D721Med (cell line): ENCODE measurements at regions not wholly inside any gene's neighbourhood (a gene's known extent, or its start where the extent isn't known, plus 50 kb on each side); places are given as distances from the start of the nearest gene placed in this dataset.

Experiments
- DNase-seq: peaks from one replicate; pipeline ENCODE4 v3.0.0; 2011; ENCODE audit warnings: low spot score; ENCODE audit not compliant: insufficient read length
- FAIRE-seq: peaks from 2 replicates; lab custom pipeline; 2011; peaks lifted over from hg19 to GRCh38; lab: Jason Lieb, UNC
- TF ChIP-seq, protein P1 (sequence below): IDR thresholded peaks from 2 replicates; pipeline ENCODE4 v1.5.1; 2012; ENCODE audit warnings: mild to moderate bottlenecking, control low read depth; ENCODE audit not compliant: insufficient read depth; ENCODE audit errors: missing control alignments

DNA sequence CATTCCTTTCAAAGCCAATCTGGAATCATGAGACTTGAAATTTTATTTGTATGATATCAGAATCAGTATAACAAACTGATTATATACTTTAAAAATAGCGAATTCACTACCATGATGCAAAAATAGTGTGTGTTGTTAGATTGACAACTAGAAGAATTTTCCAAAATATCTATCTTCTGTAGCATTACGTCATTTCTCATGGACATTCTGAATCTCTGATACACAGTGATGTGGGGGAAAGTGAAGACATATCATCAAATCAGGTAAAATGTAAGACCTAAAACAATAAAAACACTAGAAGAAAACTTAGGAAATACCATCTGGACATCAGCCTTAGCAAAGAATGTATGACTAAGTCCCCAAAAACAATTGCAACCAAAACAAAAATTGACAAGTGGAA lies 1292.0 kb upstream of the PCDH9 start:
- FAIRE-seq (no peak), DNase-seq (no peak)
- TF ChIP-seq, protein P1, sequence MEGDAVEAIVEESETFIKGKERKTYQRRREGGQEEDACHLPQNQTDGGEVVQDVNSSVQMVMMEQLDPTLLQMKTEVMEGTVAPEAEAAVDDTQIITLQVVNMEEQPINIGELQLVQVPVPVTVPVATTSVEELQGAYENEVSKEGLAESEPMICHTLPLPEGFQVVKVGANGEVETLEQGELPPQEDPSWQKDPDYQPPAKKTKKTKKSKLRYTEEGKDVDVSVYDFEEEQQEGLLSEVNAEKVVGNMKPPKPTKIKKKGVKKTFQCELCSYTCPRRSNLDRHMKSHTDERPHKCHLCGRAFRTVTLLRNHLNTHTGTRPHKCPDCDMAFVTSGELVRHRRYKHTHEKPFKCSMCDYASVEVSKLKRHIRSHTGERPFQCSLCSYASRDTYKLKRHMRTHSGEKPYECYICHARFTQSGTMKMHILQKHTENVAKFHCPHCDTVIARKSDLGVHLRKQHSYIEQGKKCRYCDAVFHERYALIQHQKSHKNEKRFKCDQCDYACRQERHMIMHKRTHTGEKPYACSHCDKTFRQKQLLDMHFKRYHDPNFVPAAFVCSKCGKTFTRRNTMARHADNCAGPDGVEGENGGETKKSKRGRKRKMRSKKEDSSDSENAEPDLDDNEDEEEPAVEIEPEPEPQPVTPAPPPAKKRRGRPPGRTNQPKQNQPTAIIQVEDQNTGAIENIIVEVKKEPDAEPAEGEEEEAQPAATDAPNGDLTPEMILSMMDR, result no peak

DNA sequence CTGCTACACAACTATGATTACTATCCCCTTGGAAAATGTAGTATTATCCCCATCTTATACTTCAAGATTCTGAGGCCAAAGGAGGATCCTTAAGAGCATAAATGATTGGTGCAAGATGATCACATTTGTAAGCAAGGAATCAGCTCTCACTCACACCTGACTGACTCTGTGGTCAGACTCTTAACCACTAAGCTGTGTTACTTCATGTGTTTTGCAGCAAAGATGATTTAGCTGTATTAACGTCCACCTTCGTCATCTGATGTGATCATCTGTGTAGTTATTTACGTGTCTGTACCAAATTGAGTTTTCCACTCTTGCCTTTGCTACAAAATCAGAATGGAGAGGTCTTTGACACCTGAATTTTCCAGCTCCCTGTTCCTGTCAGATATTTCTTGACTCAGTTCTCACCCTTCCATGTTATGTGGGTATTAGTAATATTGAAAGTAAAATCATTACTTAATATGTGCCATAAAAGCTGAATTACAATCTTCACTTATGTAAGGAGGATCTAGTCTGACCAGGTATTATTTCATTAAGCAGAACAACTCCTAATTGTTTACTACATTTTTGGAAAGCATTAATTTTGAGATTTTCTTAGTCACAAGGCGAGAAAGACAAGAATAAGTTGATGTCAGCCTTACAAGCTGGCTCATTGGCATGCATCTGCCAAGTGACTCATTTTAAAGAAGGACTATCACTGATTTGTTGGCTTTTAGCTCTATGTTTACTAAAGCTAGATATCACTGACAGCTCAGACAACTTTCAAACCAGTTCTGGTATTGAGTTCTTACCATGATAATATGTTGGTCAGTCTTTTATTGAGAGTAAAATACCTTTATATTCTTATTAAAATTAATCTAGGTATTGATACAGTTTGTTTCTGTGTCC lies 1279.8 kb upstream of the PCDH9 start:
- peak; percentile 67 for FAIRE-seq
- TF ChIP-seq, protein P1, result no peak
- DNase-seq, result no peak

DNA sequence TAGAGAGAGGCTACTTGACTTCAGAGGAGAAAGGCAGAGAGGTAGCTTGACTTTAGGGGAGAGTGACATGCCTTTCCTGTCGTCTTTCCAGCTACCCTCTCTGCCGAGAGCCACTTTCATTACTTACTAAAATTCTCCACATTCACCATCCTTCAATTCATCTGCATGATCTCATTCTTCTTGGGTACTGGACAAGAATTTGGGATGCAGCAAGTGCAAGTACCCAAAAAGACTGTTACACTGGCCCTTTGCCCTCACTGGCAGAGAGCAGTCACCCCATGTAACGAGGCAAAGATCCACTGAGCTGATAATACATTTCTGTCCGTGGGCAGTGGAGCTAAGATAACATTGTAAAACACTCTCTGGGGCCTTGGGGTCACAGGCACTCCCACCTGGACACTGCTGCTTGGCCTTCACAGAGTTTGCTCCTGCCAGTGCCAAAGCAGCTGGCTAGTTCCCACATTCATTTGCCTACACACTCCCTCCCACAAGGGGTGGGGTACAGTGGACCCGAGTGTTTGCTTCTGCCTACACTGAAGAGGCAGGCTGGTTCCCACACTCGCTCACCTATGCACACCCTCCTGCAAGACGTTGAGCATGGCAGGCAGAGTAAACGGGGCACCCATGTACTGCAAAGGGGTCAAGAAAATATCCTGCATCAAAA lies 1276.9 kb upstream of the PCDH9 start:
- TF ChIP-seq, protein P1, result no peak
- no peak for FAIRE-seq
- no peak for DNase-seq

DNA sequence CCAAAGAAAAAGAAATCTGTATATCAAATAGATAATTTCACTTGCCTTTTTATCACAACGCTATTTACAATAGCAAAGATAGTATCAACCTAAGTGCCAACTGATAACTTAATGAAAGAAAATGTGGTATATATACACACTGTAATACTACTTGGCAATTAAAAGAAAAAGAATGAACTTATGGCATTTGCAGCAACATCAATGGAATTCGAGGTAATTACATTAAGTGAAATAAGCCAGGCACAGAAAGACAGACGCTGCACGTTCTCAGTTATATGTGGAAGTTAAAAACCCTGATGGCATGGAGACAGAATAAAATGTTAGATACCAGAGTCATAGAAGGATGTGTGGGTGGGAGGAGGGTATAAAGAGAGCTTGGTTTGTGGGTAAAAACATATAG lies 1260.5 kb upstream of the PCDH9 start:
- DNase-seq, result no peak
- no peak for FAIRE-seq
- TF ChIP-seq, protein P1, result no peak

DNA sequence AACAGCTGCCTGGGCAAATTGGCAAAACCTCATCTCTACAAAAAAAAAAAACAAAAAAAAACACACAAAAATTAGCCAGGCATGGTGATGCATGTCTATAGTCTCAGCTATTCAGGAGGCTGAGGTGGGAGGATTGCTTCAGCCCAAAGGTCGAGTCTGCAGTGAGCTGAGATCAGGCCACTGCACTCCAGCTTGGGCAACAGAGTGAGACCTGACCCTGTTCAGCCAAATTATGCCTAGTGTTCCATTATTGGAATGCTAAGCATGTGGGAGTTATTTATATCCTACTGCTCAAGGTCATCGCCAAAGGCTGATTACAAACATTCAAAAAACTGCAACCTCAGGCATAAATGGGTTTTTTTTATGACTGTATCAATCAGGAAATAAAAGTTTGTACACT lies 1251.0 kb upstream of the PCDH9 start:
- FAIRE-seq, result no peak
- TF ChIP-seq, protein P1, result no peak
- no peak for DNase-seq

DNA sequence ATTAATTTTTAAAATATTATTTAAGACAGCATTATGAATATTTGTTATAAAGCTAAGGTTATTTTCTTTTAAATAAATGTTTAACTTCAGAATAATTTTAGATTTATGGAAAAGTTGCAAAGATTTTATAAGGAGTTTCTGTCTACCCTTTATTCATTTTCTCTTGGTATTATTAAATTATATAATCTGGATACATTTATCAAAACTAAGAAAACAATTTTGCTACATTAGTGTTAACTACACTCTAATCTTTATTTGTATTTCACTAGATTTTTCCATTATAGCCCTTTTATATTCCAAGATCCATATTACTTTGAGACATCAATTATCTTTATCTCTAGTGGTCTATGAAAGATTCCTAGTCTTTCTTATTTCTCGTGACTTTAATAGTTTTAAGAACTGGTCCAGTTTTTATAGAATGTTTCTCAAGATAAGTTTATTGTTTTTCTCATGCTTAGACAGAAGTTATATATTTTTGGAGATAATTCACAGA lies 1243.7 kb upstream of the PCDH9 start:
- DNase-seq (no peak), FAIRE-seq (no peak)
- TF ChIP-seq, protein P1, result no peak
